HG03095 (cell line): ENCODE measurements at regions not wholly inside any gene's neighbourhood (a gene's known extent, or its start where the extent isn't known, plus 50 kb on each side); places are given as distances from the start of the nearest gene placed in this dataset.
"Not testable (repeated sequence)": the region's sequence is repeated elsewhere in the genome, so short reads cannot be mapped to it uniquely, and the experiment has no call there.

Experiments used
- ATAC-seq: cut with Tn5 transposase; IDR thresholded peaks from one replicate; pipeline ENCODE4 v1.9.1; 2021; ENCODE audit warnings: moderate library complexity; ENCODE audit not compliant: unreplicated experiment

GRCh38 chr9:41273549-41274267, 84.6 kb upstream of the ZNG1F start:
- peak; percentile 100 for ATAC-seq

- peak; percentile 39 for ATAC-seq
Observed at GRCh38 chr9:41272879-41273548, 83.9 kb upstream of the ZNG1F start.

GRCh38 chr9:41270992-41271391, 81.9 kb upstream of the ZNG1F start:
- ATAC-seq, result not testable (repeated sequence)

GRCh38 chr9:41269471-41269870, 80.4 kb upstream of the ZNG1F start:
- ATAC-seq, result not testable (repeated sequence)

GRCh38 chr9:41269054-41269453, 79.9 kb upstream of the ZNG1F start:
- ATAC-seq, result not testable (repeated sequence)

GRCh38 chr9:41266602-41267001, 77.5 kb upstream of the ZNG1F start:
- not testable (repeated sequence) for ATAC-seq

- not testable (repeated sequence) for ATAC-seq
Observed at GRCh38 chr9:41266000-41266399, 76.9 kb upstream of the ZNG1F start.

GRCh38 chr9:41251973-41252372, 62.9 kb upstream of the ZNG1F start:
- not testable (repeated sequence) for ATAC-seq

- ATAC-seq, result not testable (repeated sequence)
Observed at GRCh38 chr9:41251101-41251500, 62.0 kb upstream of the ZNG1F start.

GRCh38 chr9:41246702-41247101, 57.6 kb upstream of the ZNG1F start:
- ATAC-seq, result not testable (repeated sequence)
